ENCODE measurements at regions not wholly inside any gene's neighbourhood (a gene's known extent, or its start where the extent isn't known, plus 50 kb on each side); places are given as distances from the start of the nearest gene placed in this dataset.
A peak's percentile ranks its signal among the peaks of the same experiment; 100 is the strongest.

DNA sequence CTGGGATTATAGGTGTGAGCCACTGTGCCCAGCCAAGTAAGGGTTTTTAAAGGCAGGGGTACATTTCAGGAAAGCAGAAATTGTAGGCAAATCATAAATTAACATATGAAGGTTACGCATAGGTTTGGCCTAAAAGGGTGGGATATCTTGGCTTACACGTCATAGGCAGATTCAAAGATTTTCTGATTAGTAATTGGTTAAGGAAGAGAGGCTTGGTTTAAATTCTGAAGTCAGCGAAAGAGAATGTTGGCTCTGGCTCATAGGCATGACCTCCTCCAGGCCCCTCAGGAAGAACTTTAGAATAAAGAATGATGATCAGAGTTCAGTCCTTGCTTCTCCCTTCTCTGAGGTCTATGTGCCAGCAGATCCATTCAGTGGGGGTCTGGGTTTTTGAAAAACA lies 124.8 kb upstream of the RBBP6 start:
- ATAC-seq: no peak

GRCh38 chr16:24418733-24419132 lies 120.6 kb upstream of the RBBP6 start:
- ATAC-seq (no peak), DNase-seq (no peak)

More for the DNA sequence above, 124.8 kb upstream of the RBBP6 start:
- no peak for DNase-seq

GRCh38 chr16:24423312-24423711 lies 116.1 kb upstream of the RBBP6 start:
- no peak for DNase-seq

DNA sequence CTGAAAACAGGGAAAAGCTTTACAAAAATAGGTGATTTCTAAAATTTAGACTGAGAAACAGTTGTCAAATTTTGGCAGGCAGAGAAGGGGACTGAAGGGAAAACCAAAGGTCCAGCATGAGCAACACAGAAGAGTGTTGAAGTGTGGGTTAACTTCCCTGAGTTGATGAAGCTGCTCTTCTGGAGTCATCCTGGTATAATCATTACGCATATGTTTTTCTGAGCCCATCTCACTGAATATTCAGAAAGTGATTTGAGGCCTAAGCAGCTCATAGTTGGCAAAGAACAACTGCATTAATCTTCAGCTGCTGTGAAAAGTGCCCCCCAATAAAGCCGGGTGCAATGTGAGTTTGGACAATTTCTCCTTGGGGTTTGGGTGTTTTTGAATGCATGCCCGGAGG lies 115.0 kb upstream of the RBBP6 start:
- ATAC-seq (no peak), DNase-seq (no peak)

More at GRCh38 chr16:24423312-24423711, 116.1 kb upstream of the RBBP6 start:
- ATAC-seq: no peak

DNA sequence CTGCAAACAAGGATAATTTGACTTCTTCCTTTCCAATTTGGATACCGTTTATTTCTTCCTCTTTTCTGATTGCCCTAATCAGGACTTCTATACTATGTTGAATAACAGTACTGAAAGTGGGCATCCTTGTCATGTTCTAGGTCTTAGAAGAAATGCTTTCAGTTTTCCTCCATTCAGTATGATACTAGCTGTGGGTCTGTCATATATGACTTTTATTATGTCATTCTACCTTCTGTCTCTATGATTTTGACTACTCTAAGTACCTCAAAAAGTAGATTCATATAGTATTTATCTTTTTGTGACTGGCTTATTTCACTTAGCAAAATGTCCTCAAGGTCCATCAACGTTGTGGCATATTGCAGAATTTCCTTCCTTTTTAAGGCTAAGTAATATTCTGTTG lies 111.5 kb upstream of the RBBP6 start:
- ATAC-seq: no peak
- DNase-seq: no peak

- ATAC-seq (no peak), DNase-seq (no peak)
Measured at GRCh38 chr16:24428756-24429155, 110.6 kb upstream of the RBBP6 start.

DNA sequence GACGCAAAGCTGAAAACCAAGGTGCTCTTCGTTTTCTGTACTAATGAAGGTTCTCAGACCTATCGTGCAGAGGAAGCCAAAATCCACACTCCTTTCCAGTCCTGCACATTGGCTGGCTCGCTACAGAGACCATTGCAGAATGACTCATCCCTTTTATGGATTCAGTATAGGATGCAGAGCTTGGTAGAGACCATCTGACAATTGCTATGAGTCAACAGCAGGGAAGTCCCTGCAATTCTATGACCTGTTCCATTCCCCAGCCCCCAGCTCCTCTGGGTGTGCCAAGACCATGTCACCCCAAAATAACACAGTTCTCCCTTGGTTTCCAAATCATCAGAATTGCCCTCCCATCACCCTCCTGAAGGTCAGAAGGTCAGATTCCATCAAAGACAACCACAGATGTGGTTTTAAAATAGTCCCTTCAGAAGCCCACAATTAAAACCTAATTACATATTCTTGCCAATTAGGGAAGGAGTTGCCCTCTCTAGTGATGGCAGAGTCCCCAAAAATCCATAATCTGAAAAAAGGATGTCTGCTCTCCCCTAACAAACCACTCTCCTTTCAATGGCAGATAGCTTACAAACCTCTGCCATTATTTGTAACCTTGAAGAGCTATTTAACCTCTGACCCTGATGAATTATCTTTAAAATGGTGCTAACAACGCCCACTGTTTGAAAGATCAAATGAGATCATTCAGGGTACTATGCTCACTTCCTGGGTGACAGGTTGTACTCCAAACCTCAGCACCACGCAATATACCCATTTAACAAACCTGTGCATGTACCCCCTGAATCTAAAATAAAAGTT lies 108.2 kb upstream of the RBBP6 start:
- peak; percentile 69 for ATAC-seq

GRCh38 chr16:24433706-24434105 lies 105.7 kb upstream of the RBBP6 start:
- no peak for DNase-seq
- ATAC-seq: no peak

More for the DNA sequence above, 108.2 kb upstream of the RBBP6 start:
- peak; percentile 6 for DNase-seq

- DNase-seq: no peak
- ATAC-seq: no peak
Measured at GRCh38 chr16:24440306-24440705, 99.1 kb upstream of the RBBP6 start.

DNA sequence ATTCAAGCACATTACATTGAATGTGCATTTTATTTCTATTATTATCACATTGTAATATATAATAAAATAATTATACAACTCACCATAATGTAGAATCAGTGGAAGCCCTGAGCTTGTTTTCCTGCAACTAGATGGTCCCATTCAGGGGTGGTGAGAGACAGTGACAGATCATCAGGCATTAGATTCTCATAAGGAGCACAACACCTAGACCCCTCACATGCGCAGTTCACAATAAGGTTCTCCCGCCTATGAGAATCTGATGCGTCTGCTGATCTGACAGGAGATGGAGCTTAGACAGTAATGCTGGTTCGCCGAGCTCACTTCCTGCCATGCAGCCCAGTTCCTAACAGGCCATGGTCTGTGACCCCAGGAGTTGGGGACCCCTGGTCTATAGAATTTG lies 96.7 kb upstream of the RBBP6 start:
- DNase-seq (no peak), ATAC-seq (no peak)

GRCh38 chr16:24445216-24445615 lies 94.2 kb upstream of the RBBP6 start:
- DNase-seq (no peak), ATAC-seq (no peak)

DNA sequence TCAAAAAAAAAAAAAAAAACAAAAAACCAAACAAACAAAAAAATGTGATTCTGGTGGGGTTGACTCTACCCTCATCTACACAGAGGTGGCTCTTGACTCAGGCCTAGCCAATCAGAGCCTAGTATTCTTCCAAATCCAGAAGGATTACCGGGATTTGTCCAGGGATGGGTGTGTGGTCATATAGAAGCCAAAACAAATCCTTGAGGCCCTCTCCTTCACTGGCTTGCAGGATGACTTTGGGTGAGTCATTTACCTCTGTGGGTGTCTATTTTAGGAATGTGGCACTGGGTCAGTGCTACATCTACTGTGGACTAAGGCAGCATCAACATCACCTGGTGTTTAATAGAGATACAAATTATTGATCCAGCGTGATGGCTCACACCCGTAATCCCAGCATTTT lies 93.2 kb upstream of the RBBP6 start:
- no peak for ATAC-seq
- no peak for DNase-seq

- ATAC-seq: no peak
Measured at GRCh38 chr16:24452724-24453123, 86.6 kb upstream of the RBBP6 start.

GRCh38 chr16:24463196-24463945 lies 76.0 kb upstream of the RBBP6 start:
- DNase-seq (no peak), ATAC-seq (no peak)

More at GRCh38 chr16:24452724-24453123, 86.6 kb upstream of the RBBP6 start:
- no peak for DNase-seq

GRCh38 chr16:24471561-24472350 lies 67.6 kb upstream of the RBBP6 start:
- no peak for DNase-seq
- ATAC-seq: no peak

DNA sequence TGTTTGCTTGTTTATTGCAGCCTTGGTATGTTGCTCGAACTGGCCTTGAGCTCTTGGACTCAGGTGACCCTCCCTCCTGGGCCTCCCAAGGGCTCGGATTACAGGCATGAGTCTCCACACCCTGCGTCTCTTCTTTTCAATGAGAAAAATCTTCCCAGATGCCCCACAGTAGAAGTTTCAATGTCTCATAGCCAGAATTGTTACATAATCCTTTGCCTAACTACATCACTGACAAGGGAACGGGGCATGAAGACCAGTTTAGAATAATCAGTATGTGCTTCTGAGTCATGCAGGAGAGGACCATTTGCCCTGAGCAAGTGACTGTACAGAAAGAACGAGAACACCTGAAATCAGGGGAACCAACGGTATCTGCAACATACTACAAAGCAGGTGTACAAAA lies 61.9 kb upstream of the RBBP6 start:
- DNase-seq: no peak
- ATAC-seq: no peak

GRCh38 chr16:24478401-24478800 lies 61.0 kb upstream of the RBBP6 start:
- no peak for ATAC-seq
- DNase-seq: no peak

- ATAC-seq: no peak
- no peak for DNase-seq
Measured at GRCh38 chr16:24482681-24483202, 56.6 kb upstream of the RBBP6 start.

- ATAC-seq: no peak
- DNase-seq: no peak
Measured at GRCh38 chr16:24488045-24488444, 51.3 kb upstream of the RBBP6 start.

Data from stimulated activated naive CD8-positive, alpha-beta T cell treated with anti-CD3 and anti-CD28 coated beads, Interleukin-15, Interleukin-2, amounts not matched to agents 100 U/mL and 50 U/mL, for 24 hours (primary cell).